Glutamatergic neuron (in vitro differentiated cells): ENCODE measurements at regions not wholly inside any gene's neighbourhood (a gene's known extent, or its start where the extent isn't known, plus 50 kb on each side); places are given as distances from the start of the nearest gene placed in this dataset.

ENCODE experiments used
- DNase-seq: peaks from one replicate; pipeline ENCODE4 v3.0.0; 2022
- H3K27ac Mint-ChIP-seq: one replicate; pipeline ENCODE4 v1.8.0; 2020; ENCODE audit warnings: mild to moderate bottlenecking, mixed read lengths, inconsistent platforms; ENCODE audit not compliant: unreplicated experiment
- H3K27me3 Mint-ChIP-seq: one replicate; pipeline ENCODE4 v1.8.0; 2020; ENCODE audit warnings: mild to moderate bottlenecking, moderate library complexity, mixed read lengths, inconsistent platforms; ENCODE audit not compliant: unreplicated experiment
- H3K36me3 Mint-ChIP-seq: one replicate; pipeline ENCODE4 v1.8.0; 2020; ENCODE audit warnings: mild to moderate bottlenecking, mixed read lengths, inconsistent platforms; ENCODE audit not compliant: unreplicated experiment
- H3K4me1 Mint-ChIP-seq: one replicate; pipeline ENCODE4 v1.8.0; 2020; ENCODE audit warnings: mild to moderate bottlenecking, low read depth, mixed read lengths, inconsistent platforms; ENCODE audit not compliant: unreplicated experiment
- H3K4me3 Mint-ChIP-seq: one replicate; pipeline ENCODE4 v1.8.0; 2020; ENCODE audit warnings: mild to moderate bottlenecking, mixed read lengths, inconsistent platforms; ENCODE audit not compliant: unreplicated experiment
- H3K9me3 Mint-ChIP-seq: one replicate; pipeline ENCODE4 v1.8.0; 2020; ENCODE audit warnings: mild to moderate bottlenecking, moderate library complexity, mixed read lengths, inconsistent platforms; ENCODE audit not compliant: unreplicated experiment
- CTCF ChIP-seq: fragments of 200-600 bp; sonication (generic); IDR thresholded peaks from one replicate; pipeline ENCODE4 v1.5.0; 2021; ENCODE audit not compliant: partially characterized antibody, unreplicated experiment

- no peak for TF ChIP-seq CTCF
Measured at GRCh38 chr1:172777767-172778166, 118.9 kb downstream of the FASLG start.

GRCh38 chr1:172778456-172779455 lies 119.9 kb downstream of the FASLG start:
- no peaks in the 10 kb centered on the region for H3K36me3 Mint-ChIP-seq
- DNase-seq, result no peak
- H3K27ac Mint-ChIP-seq, result no peak overlapping the region

More at GRCh38 chr1:172777767-172778166, 118.9 kb downstream of the FASLG start:
- Mint-ChIP-seq H3K27me3 (no peaks in the 10 kb centered on the region), H3K9me3 (no peaks in the 10 kb centered on the region), H3K27ac (no peak overlapping the region), H3K4me1 (peaks cover 2% of the 10 kb centered on the region), H3K36me3 (no peaks in the 10 kb centered on the region), H3K4me3 (no peak overlapping the region)
- no peak for DNase-seq

GRCh38 chr1:172779491-172779890 lies 120.6 kb downstream of the FASLG start:
- H3K4me3 Mint-ChIP-seq, result no peak overlapping the region
- H3K4me1 Mint-ChIP-seq, result peaks cover 2% of the 10 kb centered on the region
- H3K27ac Mint-ChIP-seq, result no peak overlapping the region
- H3K9me3 Mint-ChIP-seq, result no peaks in the 10 kb centered on the region
- H3K27me3 Mint-ChIP-seq, result no peaks in the 10 kb centered on the region
- no peak for TF ChIP-seq CTCF
- no peak for DNase-seq
- no peaks in the 10 kb centered on the region for H3K36me3 Mint-ChIP-seq

More at GRCh38 chr1:172778456-172779455, 119.9 kb downstream of the FASLG start:
- H3K9me3 Mint-ChIP-seq, result no peaks in the 10 kb centered on the region
- H3K4me1 Mint-ChIP-seq, result peaks cover 2% of the 10 kb centered on the region
- H3K4me3 Mint-ChIP-seq, result no peak overlapping the region
- no peak for TF ChIP-seq CTCF
- no peaks in the 10 kb centered on the region for H3K27me3 Mint-ChIP-seq

- H3K36me3 Mint-ChIP-seq, result no peaks in the 10 kb centered on the region
- TF ChIP-seq CTCF, result no peak
- peaks cover 2% of the 10 kb centered on the region for H3K4me1 Mint-ChIP-seq
Measured at GRCh38 chr1:172781513-172782140, 122.7 kb downstream of the FASLG start.

GRCh38 chr1:172789840-172790239 lies 130.9 kb downstream of the FASLG start:
- Mint-ChIP-seq H3K4me1 (no peaks in the 10 kb centered on the region), H3K27me3 (no peaks in the 10 kb centered on the region), H3K4me3 (no peak overlapping the region), H3K36me3 (no peaks in the 10 kb centered on the region), H3K9me3 (no peaks in the 10 kb centered on the region), H3K27ac (no peak overlapping the region)
- no peak for DNase-seq
- no peak for TF ChIP-seq CTCF

More at GRCh38 chr1:172781513-172782140, 122.7 kb downstream of the FASLG start:
- Mint-ChIP-seq H3K4me3 (no peak overlapping the region), H3K9me3 (no peaks in the 10 kb centered on the region), H3K27ac (no peak overlapping the region), H3K27me3 (no peaks in the 10 kb centered on the region)
- DNase-seq, result no peak
